HEK293 (cell line): ENCODE measurements at regions not wholly inside any gene's neighbourhood (a gene's known extent, or its start where the extent isn't known, plus 50 kb on each side); places are given as distances from the start of the nearest gene placed in this dataset.

ENCODE experiments used
- CTCF ChIA-PET: fragments of 350-600 bp; formaldehyde crosslinking; extraction: SDS; loops from one replicate; lab custom pipeline; 2021; ENCODE audit warnings: antibody characterized with exemption; lab: Yijun Ruan, JAX
- POLR2A ChIA-PET: fragments of 300-600 bp; formaldehyde crosslinking; extraction: SDS; loops from one replicate; lab custom pipeline; 2020; ENCODE audit warnings: antibody characterized with exemption, inconsistent platforms; lab: Yijun Ruan, JAX
- H3K27ac ChIP-seq: fragments of 200-500 bp; sonication (Bioruptor generic); 2 replicates; pipeline ENCODE4 v1.5.1; 2014; ENCODE audit warnings: low read depth, low read length, control low read depth, inconsistent platforms; ENCODE audit errors: extremely low read depth
- H3K36me3 ChIP-seq, 2 experiments: fragments of 200-500 bp in 1 of 2; sonication (Bioruptor generic) in 1 of 2; 1 replicate in 1 of 2; 2 replicates in 1 of 2; pipeline ENCODE4 v1.5.1; 2014 to 2017; ENCODE audit warnings: inconsistent platforms in 2 of 2, low read length in 2 of 2; ENCODE audit not compliant: control insufficient read depth in 2 of 2, insufficient read depth in 1 of 2
- H3K4me1 ChIP-seq: fragments of 200-500 bp; sonication (Bioruptor generic); 2 replicates; pipeline ENCODE4 v1.5.1; 2014; ENCODE audit warnings: mild to moderate bottlenecking, low read length, inconsistent platforms; ENCODE audit not compliant: control insufficient read depth, insufficient read depth
- H3K4me3 ChIP-seq: 2 replicates; pipeline ENCODE4 v1.5.1; 2011; ENCODE audit warnings: low read depth, mild to moderate bottlenecking, control low read depth, low read length, moderate library complexity
- H3K9me3 ChIP-seq: fragments of 200-500 bp; sonication (Bioruptor generic); 2 replicates; pipeline ENCODE4 v1.5.1; 2014; ENCODE audit warnings: low read depth, low read length, inconsistent platforms; ENCODE audit not compliant: control insufficient read depth, insufficient read depth
- ATF2 ChIP-seq: fragments of 450-650 bp; formaldehyde crosslinking; IDR thresholded peaks from 2 replicates; pipeline ENCODE4 v1.5.1; 2016; ENCODE audit warnings: missing biosample characterization, missing genetic modification characterization, low read depth
- EGR2 ChIP-seq: fragments of 450-650 bp; formaldehyde crosslinking; IDR thresholded peaks from 2 replicates; pipeline ENCODE4 v1.5.1; 2016; ENCODE audit warnings: low read depth, missing biosample characterization, missing genetic modification characterization
- GLIS2 ChIP-seq: fragments of 450-650 bp; formaldehyde crosslinking; IDR thresholded peaks from 2 replicates; pipeline ENCODE4 v1.5.1; 2016; ENCODE audit warnings: missing biosample characterization, missing genetic modification characterization
- KLF1 ChIP-seq: fragments of 450-650 bp; formaldehyde crosslinking; IDR thresholded peaks from 2 replicates; pipeline ENCODE4 v1.5.1; 2016; ENCODE audit warnings: missing biosample characterization, missing genetic modification characterization
- KLF16 ChIP-seq: fragments of 450-650 bp; formaldehyde crosslinking; IDR thresholded peaks from 2 replicates; pipeline ENCODE4 v1.5.1; 2017; ENCODE audit warnings: missing biosample characterization, missing genetic modification characterization
- ZBTB11 ChIP-seq: fragments of 450-650 bp; formaldehyde crosslinking; conservative IDR thresholded peaks from 2 replicates; pipeline ENCODE4 v1.5.1; 2016; ENCODE audit warnings: low read depth, missing biosample characterization, missing genetic modification characterization
- ZBTB26 ChIP-seq: fragments of 450-650 bp; formaldehyde crosslinking; optimal IDR thresholded peaks from 2 replicates; pipeline ENCODE3; 2016; ENCODE audit warnings: missing biosample characterization, mild to moderate bottlenecking, missing genetic modification characterization
- ZFP69B ChIP-seq: fragments of 450-650 bp; formaldehyde crosslinking; IDR thresholded peaks from 2 replicates; pipeline ENCODE4 v1.5.1; 2016; ENCODE audit warnings: missing biosample characterization, missing genetic modification characterization
- ZIC2 ChIP-seq: fragments of 450-650 bp; formaldehyde crosslinking; IDR thresholded peaks from 2 replicates; pipeline ENCODE4 v1.5.1; 2016; ENCODE audit warnings: missing biosample characterization, missing genetic modification characterization
- ZNF169 ChIP-seq: fragments of 450-650 bp; formaldehyde crosslinking; IDR thresholded peaks from 2 replicates; pipeline ENCODE4 v1.5.1; 2016; ENCODE audit warnings: missing biosample characterization, missing genetic modification characterization
- ZNF184 ChIP-seq: fragments of 450-650 bp; IDR thresholded peaks from 2 replicates; pipeline ENCODE4 v1.5.1; 2018; ENCODE audit warnings: missing biosample characterization, mild to moderate bottlenecking, missing genetic modification characterization
- ZNF223 ChIP-seq: fragments of 450-650 bp; formaldehyde crosslinking; IDR thresholded peaks from 2 replicates; pipeline ENCODE4 v1.5.1; 2016; ENCODE audit warnings: missing biosample characterization, missing genetic modification characterization
- ZNF292 ChIP-seq: fragments of 450-650 bp; formaldehyde crosslinking; IDR thresholded peaks from 2 replicates; pipeline ENCODE4 v1.5.1; 2016; ENCODE audit warnings: low read depth, missing biosample characterization, missing genetic modification characterization, borderline replicate concordance
- ZNF302 ChIP-seq: fragments of 450-650 bp; formaldehyde crosslinking; IDR thresholded peaks from 2 replicates; pipeline ENCODE4 v1.5.1; 2016; ENCODE audit warnings: missing biosample characterization, missing genetic modification characterization, low read depth
- ZNF362 ChIP-seq: fragments of 450-650 bp; formaldehyde crosslinking; IDR thresholded peaks from 2 replicates; pipeline ENCODE4 v1.5.1; 2016; ENCODE audit warnings: missing biosample characterization, missing genetic modification characterization
- ZNF433 ChIP-seq: fragments of 450-650 bp; formaldehyde crosslinking; IDR thresholded peaks from 2 replicates; pipeline ENCODE4 v1.5.1; 2016; ENCODE audit warnings: missing biosample characterization, missing genetic modification characterization, low read depth
- ZNF510 ChIP-seq: fragments of 450-650 bp; formaldehyde crosslinking; IDR thresholded peaks from 2 replicates; pipeline ENCODE4 v1.5.1; 2018; ENCODE audit warnings: mild to moderate bottlenecking, missing genetic modification characterization, missing biosample characterization; ENCODE audit not compliant: insufficient replicate concordance
- ZNF549 ChIP-seq: fragments of 450-650 bp; IDR thresholded peaks from 2 replicates; pipeline ENCODE4 v1.5.1; 2018; ENCODE audit warnings: missing biosample characterization, missing genetic modification characterization, mild to moderate bottlenecking, inconsistent platforms, moderate library complexity
- ZNF624 ChIP-seq: fragments of 450-650 bp; formaldehyde crosslinking; IDR thresholded peaks from 2 replicates; pipeline ENCODE4 v1.5.1; 2017; ENCODE audit warnings: missing biosample characterization, missing genetic modification characterization
- ZNF660 ChIP-seq: fragments of 450-650 bp; IDR thresholded peaks from 2 replicates; pipeline ENCODE4 v1.5.1; 2018; ENCODE audit warnings: missing biosample characterization, mild to moderate bottlenecking, missing genetic modification characterization
- ZNF768 ChIP-seq: fragments of 450-650 bp; formaldehyde crosslinking; IDR thresholded peaks from 2 replicates; pipeline ENCODE4 v1.5.1; 2018; ENCODE audit warnings: missing biosample characterization, mild to moderate bottlenecking, missing genetic modification characterization
- ZNF785 ChIP-seq: fragments of 450-650 bp; formaldehyde crosslinking; IDR thresholded peaks from 2 replicates; pipeline ENCODE4 v1.5.1; 2016; ENCODE audit warnings: missing biosample characterization, missing genetic modification characterization
- ZNF791 ChIP-seq: fragments of 450-650 bp; formaldehyde crosslinking; IDR thresholded peaks from 2 replicates; pipeline ENCODE4 v1.5.1; 2016; ENCODE audit warnings: missing biosample characterization, missing genetic modification characterization
- ZNF792 ChIP-seq: fragments of 450-650 bp; formaldehyde crosslinking; IDR thresholded peaks from 2 replicates; pipeline ENCODE4 v1.5.1; 2016; ENCODE audit warnings: missing biosample characterization, missing genetic modification characterization
- ZSCAN16 ChIP-seq: fragments of 450-650 bp; formaldehyde crosslinking; IDR thresholded peaks from 2 replicates; pipeline ENCODE4 v1.5.1; 2016; ENCODE audit warnings: missing biosample characterization, missing genetic modification characterization
- ZSCAN4 ChIP-seq: fragments of 450-650 bp; formaldehyde crosslinking; IDR thresholded peaks from 2 replicates; pipeline ENCODE4 v1.5.1; 2017; ENCODE audit warnings: missing biosample characterization, missing genetic modification characterization

GRCh38 chr5:56377573-56377972 is 144.4 kb upstream of the ANKRD55 start:
- H3K4me1 ChIP-seq, result no peaks in the 10 kb centered on the region
- H3K9me3 ChIP-seq, result no peaks in the 10 kb centered on the region
- POLR2A ChIA-PET, result no interaction called here
- TF ChIP-seq GLIS2 (tag by site-specific recombination) (no peak), ZNF768 (no peak), ZNF433 (tag by site-specific recombination) (no peak), ZSCAN16 (no peak), ZNF549 (tag by site-specific recombination) (no peak), ZNF184 (tag by site-specific recombination) (no peak), EGR2 (tag by site-specific recombination) (no peak), ZNF169 (no peak), ZNF292 (no peak), ATF2 (tag by site-specific recombination) (no peak), ZBTB26 (no peak), ZNF362 (tag by site-specific recombination) (no peak), KLF16 (tag by site-specific recombination) (no peak), KLF1 (tag by site-specific recombination) (no peak), ZFP69B (tag by site-specific recombination) (no peak), ZNF792 (tag by site-specific recombination) (no peak), ZNF791 (tag by site-specific recombination) (no peak), ZNF302 (tag by site-specific recombination) (no peak), ZNF660 (tag by site-specific recombination) (no peak), ZNF624 (tag by site-specific recombination) (no peak)
- CTCF ChIA-PET, result no interaction called here
- no peak overlapping the region for H3K27ac ChIP-seq
- H3K36me3 ChIP-seq, result no peaks in the 10 kb centered on the region
- H3K4me3 ChIP-seq, result no peak overlapping the region

GRCh38 chr5:56376128-56376527 is 143.0 kb upstream of the ANKRD55 start:
- CTCF ChIA-PET, result no interaction called here
- Histone ChIP-seq H3K4me3 (no peak overlapping the region), H3K4me1 (no peaks in the 10 kb centered on the region), H3K27ac (no peak overlapping the region), H3K9me3 (no peaks in the 10 kb centered on the region), H3K36me3 (no peaks in the 10 kb centered on the region)
- TF ChIP-seq KLF1 (tag by site-specific recombination) (no peak), ZNF510 (tag by site-specific recombination) (no peak), ZNF785 (no peak), ZNF624 (tag by site-specific recombination) (no peak), ZNF223 (tag by site-specific recombination) (no peak), ZSCAN4 (tag by site-specific recombination) (no peak), ZIC2 (no peak), ZBTB11 (tag by site-specific recombination) (no peak)
- POLR2A ChIA-PET, result no interaction called here
